ENCODE measurements at regions not wholly inside any gene's neighbourhood (a gene's known extent, or its start where the extent isn't known, plus 50 kb on each side); places are given as distances from the start of the nearest gene placed in this dataset.

DNA sequence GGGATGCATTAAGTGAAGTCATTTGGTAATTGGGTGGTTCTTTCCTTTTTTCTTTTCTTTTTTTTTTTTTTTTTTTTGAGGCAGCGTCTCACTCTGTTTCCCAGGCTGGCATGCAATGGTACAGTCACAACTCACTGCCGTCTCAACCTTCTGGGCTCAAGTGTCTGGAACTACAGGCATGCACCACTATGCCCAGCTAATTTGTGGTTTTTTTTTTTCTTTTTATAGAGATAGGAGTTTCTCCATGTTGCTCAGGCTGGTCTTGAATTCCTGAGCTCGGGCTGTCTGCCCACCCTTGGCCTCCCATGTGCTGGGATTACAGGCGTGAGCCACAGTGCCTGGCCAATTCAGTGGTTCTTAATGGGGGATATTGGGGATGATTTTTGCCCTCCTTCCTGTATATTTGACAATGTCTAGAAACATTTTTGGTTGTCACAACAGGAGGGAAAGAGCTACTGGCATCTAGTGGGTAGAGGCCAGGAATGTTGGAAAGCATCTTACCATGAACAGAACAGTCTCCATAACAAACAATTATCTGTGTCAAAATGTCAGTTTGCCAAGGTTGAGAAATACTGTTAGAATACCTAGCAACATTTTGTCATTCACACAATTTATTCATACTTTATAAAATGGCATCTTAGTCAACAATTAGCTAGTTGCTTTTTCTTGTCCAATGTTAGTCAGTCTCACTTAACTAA, 79.4 kb upstream of the CNTN3 start:
- H3K27me3 ChIP-seq, result no peaks in the 10 kb centered on the region
- H3K27ac ChIP-seq, result no peak overlapping the region
- no peak for DNase-seq
- H3K4me3 ChIP-seq, result no peak overlapping the region
- intact Hi-C loops (cut with DNase I), result no loop called here
- 83 to 84% methylated on average over 4 of the region's 4 CpGs for WGBS, 2 donors
- H3K4me1 ChIP-seq, result no peaks in the 10 kb centered on the region
- TF ChIP-seq, protein P1, sequence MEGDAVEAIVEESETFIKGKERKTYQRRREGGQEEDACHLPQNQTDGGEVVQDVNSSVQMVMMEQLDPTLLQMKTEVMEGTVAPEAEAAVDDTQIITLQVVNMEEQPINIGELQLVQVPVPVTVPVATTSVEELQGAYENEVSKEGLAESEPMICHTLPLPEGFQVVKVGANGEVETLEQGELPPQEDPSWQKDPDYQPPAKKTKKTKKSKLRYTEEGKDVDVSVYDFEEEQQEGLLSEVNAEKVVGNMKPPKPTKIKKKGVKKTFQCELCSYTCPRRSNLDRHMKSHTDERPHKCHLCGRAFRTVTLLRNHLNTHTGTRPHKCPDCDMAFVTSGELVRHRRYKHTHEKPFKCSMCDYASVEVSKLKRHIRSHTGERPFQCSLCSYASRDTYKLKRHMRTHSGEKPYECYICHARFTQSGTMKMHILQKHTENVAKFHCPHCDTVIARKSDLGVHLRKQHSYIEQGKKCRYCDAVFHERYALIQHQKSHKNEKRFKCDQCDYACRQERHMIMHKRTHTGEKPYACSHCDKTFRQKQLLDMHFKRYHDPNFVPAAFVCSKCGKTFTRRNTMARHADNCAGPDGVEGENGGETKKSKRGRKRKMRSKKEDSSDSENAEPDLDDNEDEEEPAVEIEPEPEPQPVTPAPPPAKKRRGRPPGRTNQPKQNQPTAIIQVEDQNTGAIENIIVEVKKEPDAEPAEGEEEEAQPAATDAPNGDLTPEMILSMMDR (IDR thresholded peaks at IDR 0.05), result no peak
- TF ChIP-seq POLR2A (IDR thresholded peaks at IDR 0.05), result no peak
- H3K9me3 ChIP-seq, result no peaks in the 10 kb centered on the region
- no peaks in the 10 kb centered on the region for H3K36me3 ChIP-seq (replicated peaks in 1 of 2; ENCODE audit: insufficient read depth in 1 of 2, low read depth in 2 of 2)
- no peak for ATAC-seq

DNA sequence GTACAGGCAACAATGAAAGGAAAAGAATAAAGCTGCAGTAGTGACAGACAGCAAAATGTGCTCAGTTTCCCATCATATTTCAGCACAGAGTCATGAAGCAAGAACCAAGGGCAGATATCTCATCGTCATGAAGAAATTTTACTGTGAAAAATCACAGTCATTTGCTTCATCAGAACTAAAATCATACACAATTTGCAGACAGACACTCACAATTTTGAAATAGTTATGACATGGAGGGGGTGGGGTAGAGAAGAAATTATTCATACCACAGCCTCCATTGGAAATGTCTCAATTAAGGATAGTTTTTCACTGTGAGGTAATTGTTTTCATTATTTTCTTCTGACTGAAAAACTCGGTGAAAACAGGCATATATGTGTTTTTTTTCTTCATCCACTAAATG, 78.8 kb upstream of the CNTN3 start:
- no peak overlapping the region for H3K27ac ChIP-seq
- TF ChIP-seq, protein P1 (IDR thresholded peaks at IDR 0.05), result no peak
- no peak for TF ChIP-seq POLR2A (IDR thresholded peaks at IDR 0.05)
- no peaks in the 10 kb centered on the region for H3K4me1 ChIP-seq
- DNase-seq (no peak), ATAC-seq (no peak)
- H3K36me3 ChIP-seq (replicated peaks in 1 of 2; ENCODE audit: insufficient read depth in 1 of 2, low read depth in 2 of 2), result no peaks in the 10 kb centered on the region
- 41 to 48% methylated on average over 2 of the region's 2 CpGs for WGBS, 2 donors
- intact Hi-C loops (cut with DNase I), result no loop called here
- no peaks in the 10 kb centered on the region for H3K27me3 ChIP-seq
- no peaks in the 10 kb centered on the region for H3K9me3 ChIP-seq
- no peak overlapping the region for H3K4me3 ChIP-seq

DNA sequence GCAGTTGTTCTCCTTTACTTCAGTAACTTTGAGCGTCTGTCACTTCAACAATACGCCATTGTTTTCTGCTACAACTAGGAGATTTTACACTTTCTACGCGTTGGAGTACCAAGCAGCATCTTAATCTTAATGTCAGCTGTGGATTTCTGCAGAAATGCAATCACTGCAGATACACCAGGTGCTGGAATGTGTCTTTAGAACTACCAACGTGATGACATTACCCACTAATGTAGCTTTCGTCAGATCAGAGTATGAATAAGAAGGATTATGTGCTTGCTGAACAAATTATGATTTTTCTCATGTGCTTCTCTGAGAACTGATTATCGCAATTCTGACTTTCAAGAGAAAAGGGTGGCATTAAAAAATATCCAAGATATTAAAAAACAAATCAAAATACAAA, 77.5 kb upstream of the CNTN3 start:
- H3K36me3 ChIP-seq (replicated peaks in 1 of 2; ENCODE audit: insufficient read depth in 1 of 2, low read depth in 2 of 2), result no peaks in the 10 kb centered on the region
- no peak for TF ChIP-seq POLR2A (IDR thresholded peaks at IDR 0.05)
- TF ChIP-seq, protein P1 (IDR thresholded peaks at IDR 0.05), result no peak
- intact Hi-C loops (cut with DNase I), result no loop called here
- 26 to 28% methylated on average over 7 of the region's 7 CpGs for WGBS, 2 donors
- peaks cover 0 to 3% (median 0%) of the 10 kb centered on the region in 3 donors for H3K9me3 ChIP-seq
- DNase-seq, result no peak
- ATAC-seq, result no peak
- H3K4me1 ChIP-seq, result no peaks in the 10 kb centered on the region
- no peaks in the 10 kb centered on the region for H3K27me3 ChIP-seq
- H3K4me3 ChIP-seq, result no peak overlapping the region
- H3K27ac ChIP-seq, result no peak overlapping the region

DNA sequence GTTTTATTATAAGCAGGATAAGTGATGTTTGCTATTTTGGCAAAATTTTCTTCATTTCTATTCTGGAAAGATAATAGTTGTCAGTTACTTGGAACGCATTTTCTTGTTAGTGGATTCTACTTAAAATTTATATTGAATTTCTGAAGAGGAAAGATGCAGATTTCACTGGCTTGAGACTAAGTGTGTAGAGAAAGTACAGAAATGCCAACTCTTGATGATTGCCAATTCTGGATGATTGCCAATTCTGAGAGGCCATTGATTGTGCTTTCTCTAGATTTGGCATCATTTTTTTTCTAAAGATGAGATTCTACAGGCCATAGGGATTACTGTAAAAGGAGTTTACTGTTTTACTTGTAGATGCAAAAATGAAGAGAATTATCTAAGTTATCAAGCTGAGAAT, 58.9 kb upstream of the CNTN3 start:
- no peak overlapping the region for H3K27ac ChIP-seq
- 82 to 89% methylated on average over 1 of the region's 1 CpG for WGBS, 2 donors
- TF ChIP-seq, protein P1 (IDR thresholded peaks at IDR 0.05), result no peak
- TF ChIP-seq POLR2A (IDR thresholded peaks at IDR 0.05), result no peak
- DNase-seq, result no peak
- H3K4me3 ChIP-seq, result no peak overlapping the region
- no peak for ATAC-seq
- intact Hi-C loops (cut with DNase I), result no loop called here
- no peaks in the 10 kb centered on the region for H3K27me3 ChIP-seq
- H3K4me1 ChIP-seq, result no peaks in the 10 kb centered on the region
- H3K9me3 ChIP-seq, result no peaks in the 10 kb centered on the region
- H3K36me3 ChIP-seq (replicated peaks in 1 of 2; ENCODE audit: insufficient read depth in 1 of 2, low read depth in 2 of 2), result no peaks in the 10 kb centered on the region

DNA sequence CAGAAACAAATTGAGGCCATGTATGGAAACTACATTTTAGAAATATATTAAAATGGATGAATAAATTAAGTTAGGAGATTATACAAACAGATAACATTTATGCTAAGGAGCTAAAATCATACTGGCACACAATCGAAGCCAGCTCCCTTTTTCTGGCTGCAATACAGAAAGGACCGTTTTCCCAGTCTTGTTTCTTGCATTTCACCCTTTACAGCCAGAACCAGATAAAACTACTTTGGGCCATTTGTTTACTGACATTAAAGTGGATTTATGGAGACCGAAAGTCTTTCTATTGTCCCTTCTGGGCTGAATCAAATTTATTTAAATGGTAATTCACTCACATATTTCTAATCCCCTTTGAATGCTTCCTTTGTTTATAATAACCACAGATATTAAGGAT, 50.1 kb upstream of the CNTN3 start:
- DNase-seq (no peak), ATAC-seq (no peak)
- Histone ChIP-seq H3K9me3 (peaks cover 0 to 4% (median 0%) of the 10 kb centered on the region in 3 donors), H3K4me1 (peaks cover 5% of the 10 kb centered on the region), H3K4me3 (no peak overlapping the region), H3K27ac (no peak overlapping the region), H3K27me3 (no peaks in the 10 kb centered on the region), H3K36me3 (replicated peaks in 1 of 2; ENCODE audit: insufficient read depth in 1 of 2, low read depth in 2 of 2) (no peaks in the 10 kb centered on the region)
- 58 to 71% methylated on average over 3 of the region's 3 CpGs for WGBS, 2 donors
- no peak for TF ChIP-seq POLR2A (IDR thresholded peaks at IDR 0.05)
- TF ChIP-seq, protein P1 (IDR thresholded peaks at IDR 0.05), result no peak
- intact Hi-C loops (cut with DNase I), result no loop called here

Measured in body of pancreas (tissue), 4 donors.